ENCODE measurements at regions not wholly inside any gene's neighbourhood (a gene's known extent, or its start where the extent isn't known, plus 50 kb on each side); places are given as distances from the start of the nearest gene placed in this dataset.

DNA sequence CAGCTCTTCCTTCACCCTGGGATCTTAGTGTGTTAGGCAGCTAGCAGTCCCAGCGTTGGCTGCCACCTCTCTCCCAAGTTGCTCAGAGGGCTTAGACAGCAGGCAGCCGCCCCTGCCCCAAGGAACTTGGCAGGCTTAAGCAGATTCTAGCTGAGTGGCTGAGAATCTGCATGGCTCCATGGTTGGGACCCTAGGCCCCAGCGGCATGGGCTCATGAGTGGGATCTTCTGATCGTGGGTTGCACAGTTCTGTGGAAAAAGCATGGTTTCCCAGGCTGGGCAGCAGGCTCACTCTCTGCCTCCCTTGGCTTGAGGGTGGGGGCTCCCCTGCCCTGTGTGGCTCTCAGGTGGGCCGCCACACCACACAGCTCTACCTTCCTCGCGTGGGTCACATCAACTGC, 1624.9 kb downstream of the GRIK2 start (continued):
- TF ChIP-seq, protein P1, sequence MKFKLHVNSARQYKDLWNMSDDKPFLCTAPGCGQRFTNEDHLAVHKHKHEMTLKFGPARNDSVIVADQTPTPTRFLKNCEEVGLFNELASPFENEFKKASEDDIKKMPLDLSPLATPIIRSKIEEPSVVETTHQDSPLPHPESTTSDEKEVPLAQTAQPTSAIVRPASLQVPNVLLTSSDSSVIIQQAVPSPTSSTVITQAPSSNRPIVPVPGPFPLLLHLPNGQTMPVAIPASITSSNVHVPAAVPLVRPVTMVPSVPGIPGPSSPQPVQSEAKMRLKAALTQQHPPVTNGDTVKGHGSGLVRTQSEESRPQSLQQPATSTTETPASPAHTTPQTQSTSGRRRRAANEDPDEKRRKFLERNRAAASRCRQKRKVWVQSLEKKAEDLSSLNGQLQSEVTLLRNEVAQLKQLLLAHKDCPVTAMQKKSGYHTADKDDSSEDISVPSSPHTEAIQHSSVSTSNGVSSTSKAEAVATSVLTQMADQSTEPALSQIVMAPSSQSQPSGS (CRISPR knock-in tag; IDR thresholded peaks at IDR 0.05; ENCODE audit: borderline replicate concordance, low read depth), result no peak
- TF ChIP-seq, protein P2, sequence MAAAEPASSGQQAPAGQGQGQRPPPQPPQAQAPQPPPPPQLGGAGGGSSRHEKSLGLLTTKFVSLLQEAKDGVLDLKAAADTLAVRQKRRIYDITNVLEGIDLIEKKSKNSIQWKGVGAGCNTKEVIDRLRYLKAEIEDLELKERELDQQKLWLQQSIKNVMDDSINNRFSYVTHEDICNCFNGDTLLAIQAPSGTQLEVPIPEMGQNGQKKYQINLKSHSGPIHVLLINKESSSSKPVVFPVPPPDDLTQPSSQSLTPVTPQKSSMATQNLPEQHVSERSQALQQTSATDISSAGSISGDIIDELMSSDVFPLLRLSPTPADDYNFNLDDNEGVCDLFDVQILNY (CRISPR knock-in tag; IDR thresholded peaks at IDR 0.05), result no peak
- TF ChIP-seq CBFB (CRISPR knock-in tag; IDR thresholded peaks at IDR 0.05; ENCODE audit: low read depth), result no peak

DNA sequence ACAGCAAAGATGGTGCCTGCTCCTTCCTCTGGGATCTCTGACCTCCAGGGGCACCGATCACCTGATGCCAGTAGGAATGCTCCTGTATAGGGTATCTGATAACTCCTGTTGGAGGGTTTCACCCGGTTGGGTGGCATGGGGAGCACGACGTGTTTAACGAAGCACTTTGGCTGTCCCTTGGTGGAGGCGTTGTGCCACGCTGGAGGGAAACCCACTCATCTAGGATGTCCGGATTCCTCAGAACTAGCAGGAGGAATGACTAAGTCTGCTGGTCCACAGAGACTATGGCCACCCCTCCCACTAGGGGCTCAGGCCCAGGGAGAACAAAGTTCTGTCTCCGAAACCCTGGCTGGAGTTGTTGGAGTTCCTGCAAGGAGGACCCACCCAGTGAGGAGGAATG, 1624.4 kb downstream of the GRIK2 start:
- H3K36me3 Mint-ChIP-seq, result peaks cover 5% of the 10 kb centered on the region; the same call in 1 of the 2 replicates
- CTCF ChIA-PET, result no interaction called here
- no peak overlapping the region for H3K4me3 Mint-ChIP-seq
- H3K27ac Mint-ChIP-seq, result no peak overlapping the region
- no peaks in the 10 kb centered on the region for H3K27me3 Mint-ChIP-seq (ENCODE audit: low read depth)
- ATAC-seq (no peak), DNase-seq (ENCODE audit: low spot score) (no peak)
- POLR2A ChIA-PET, result no interaction called here
- H3K4me1 Mint-ChIP-seq, result no peaks in the 10 kb centered on the region
- peaks cover 11% of the 10 kb centered on the region for H3K9me3 Mint-ChIP-seq
- no peak for TF ChIP-seq ZBTB21 (CRISPR knock-in tag; IDR thresholded peaks at IDR 0.05; ENCODE audit: borderline replicate concordance)
- TF ChIP-seq, protein P3, sequence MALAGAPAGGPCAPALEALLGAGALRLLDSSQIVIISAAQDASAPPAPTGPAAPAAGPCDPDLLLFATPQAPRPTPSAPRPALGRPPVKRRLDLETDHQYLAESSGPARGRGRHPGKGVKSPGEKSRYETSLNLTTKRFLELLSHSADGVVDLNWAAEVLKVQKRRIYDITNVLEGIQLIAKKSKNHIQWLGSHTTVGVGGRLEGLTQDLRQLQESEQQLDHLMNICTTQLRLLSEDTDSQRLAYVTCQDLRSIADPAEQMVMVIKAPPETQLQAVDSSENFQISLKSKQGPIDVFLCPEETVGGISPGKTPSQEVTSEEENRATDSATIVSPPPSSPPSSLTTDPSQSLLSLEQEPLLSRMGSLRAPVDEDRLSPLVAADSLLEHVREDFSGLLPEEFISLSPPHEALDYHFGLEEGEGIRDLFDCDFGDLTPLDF (CRISPR knock-in tag; IDR thresholded peaks at IDR 0.05), result no peak
- TF ChIP-seq, protein P4, sequence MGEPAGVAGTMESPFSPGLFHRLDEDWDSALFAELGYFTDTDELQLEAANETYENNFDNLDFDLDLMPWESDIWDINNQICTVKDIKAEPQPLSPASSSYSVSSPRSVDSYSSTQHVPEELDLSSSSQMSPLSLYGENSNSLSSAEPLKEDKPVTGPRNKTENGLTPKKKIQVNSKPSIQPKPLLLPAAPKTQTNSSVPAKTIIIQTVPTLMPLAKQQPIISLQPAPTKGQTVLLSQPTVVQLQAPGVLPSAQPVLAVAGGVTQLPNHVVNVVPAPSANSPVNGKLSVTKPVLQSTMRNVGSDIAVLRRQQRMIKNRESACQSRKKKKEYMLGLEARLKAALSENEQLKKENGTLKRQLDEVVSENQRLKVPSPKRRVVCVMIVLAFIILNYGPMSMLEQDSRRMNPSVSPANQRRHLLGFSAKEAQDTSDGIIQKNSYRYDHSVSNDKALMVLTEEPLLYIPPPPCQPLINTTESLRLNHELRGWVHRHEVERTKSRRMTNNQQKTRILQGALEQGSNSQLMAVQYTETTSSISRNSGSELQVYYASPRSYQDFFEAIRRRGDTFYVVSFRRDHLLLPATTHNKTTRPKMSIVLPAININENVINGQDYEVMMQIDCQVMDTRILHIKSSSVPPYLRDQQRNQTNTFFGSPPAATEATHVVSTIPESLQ (CRISPR knock-in tag; IDR thresholded peaks at IDR 0.05), result no peak
- TF ChIP-seq, protein P5, sequence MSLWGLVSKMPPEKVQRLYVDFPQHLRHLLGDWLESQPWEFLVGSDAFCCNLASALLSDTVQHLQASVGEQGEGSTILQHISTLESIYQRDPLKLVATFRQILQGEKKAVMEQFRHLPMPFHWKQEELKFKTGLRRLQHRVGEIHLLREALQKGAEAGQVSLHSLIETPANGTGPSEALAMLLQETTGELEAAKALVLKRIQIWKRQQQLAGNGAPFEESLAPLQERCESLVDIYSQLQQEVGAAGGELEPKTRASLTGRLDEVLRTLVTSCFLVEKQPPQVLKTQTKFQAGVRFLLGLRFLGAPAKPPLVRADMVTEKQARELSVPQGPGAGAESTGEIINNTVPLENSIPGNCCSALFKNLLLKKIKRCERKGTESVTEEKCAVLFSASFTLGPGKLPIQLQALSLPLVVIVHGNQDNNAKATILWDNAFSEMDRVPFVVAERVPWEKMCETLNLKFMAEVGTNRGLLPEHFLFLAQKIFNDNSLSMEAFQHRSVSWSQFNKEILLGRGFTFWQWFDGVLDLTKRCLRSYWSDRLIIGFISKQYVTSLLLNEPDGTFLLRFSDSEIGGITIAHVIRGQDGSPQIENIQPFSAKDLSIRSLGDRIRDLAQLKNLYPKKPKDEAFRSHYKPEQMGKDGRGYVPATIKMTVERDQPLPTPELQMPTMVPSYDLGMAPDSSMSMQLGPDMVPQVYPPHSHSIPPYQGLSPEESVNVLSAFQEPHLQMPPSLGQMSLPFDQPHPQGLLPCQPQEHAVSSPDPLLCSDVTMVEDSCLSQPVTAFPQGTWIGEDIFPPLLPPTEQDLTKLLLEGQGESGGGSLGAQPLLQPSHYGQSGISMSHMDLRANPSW (CRISPR knock-in tag; conservative IDR thresholded peaks at IDR 0.05; ENCODE audit: low read depth), result no peak
- no peak for TF ChIP-seq JUN (CRISPR knock-in tag; IDR thresholded peaks at IDR 0.05)
- TF ChIP-seq, protein P2 (CRISPR knock-in tag; IDR thresholded peaks at IDR 0.05), result no peak
- no peak for TF ChIP-seq CREM (CRISPR knock-in tag; IDR thresholded peaks at IDR 0.05)
- TF ChIP-seq, protein P6, sequence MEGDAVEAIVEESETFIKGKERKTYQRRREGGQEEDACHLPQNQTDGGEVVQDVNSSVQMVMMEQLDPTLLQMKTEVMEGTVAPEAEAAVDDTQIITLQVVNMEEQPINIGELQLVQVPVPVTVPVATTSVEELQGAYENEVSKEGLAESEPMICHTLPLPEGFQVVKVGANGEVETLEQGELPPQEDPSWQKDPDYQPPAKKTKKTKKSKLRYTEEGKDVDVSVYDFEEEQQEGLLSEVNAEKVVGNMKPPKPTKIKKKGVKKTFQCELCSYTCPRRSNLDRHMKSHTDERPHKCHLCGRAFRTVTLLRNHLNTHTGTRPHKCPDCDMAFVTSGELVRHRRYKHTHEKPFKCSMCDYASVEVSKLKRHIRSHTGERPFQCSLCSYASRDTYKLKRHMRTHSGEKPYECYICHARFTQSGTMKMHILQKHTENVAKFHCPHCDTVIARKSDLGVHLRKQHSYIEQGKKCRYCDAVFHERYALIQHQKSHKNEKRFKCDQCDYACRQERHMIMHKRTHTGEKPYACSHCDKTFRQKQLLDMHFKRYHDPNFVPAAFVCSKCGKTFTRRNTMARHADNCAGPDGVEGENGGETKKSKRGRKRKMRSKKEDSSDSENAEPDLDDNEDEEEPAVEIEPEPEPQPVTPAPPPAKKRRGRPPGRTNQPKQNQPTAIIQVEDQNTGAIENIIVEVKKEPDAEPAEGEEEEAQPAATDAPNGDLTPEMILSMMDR (IDR thresholded peaks at IDR 0.05), result no peak
- TF ChIP-seq, protein P7, sequence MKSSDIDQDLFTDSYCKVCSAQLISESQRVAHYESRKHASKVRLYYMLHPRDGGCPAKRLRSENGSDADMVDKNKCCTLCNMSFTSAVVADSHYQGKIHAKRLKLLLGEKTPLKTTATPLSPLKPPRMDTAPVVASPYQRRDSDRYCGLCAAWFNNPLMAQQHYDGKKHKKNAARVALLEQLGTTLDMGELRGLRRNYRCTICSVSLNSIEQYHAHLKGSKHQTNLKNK (CRISPR knock-in tag; IDR thresholded peaks at IDR 0.05), result no peak
- TF ChIP-seq, protein P8, sequence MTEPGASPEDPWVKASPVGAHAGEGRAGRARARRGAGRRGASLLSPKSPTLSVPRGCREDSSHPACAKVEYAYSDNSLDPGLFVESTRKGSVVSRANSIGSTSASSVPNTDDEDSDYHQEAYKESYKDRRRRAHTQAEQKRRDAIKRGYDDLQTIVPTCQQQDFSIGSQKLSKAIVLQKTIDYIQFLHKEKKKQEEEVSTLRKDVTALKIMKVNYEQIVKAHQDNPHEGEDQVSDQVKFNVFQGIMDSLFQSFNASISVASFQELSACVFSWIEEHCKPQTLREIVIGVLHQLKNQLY (CRISPR knock-in tag; IDR thresholded peaks at IDR 0.05), result no peak
- TF ChIP-seq, protein P9, sequence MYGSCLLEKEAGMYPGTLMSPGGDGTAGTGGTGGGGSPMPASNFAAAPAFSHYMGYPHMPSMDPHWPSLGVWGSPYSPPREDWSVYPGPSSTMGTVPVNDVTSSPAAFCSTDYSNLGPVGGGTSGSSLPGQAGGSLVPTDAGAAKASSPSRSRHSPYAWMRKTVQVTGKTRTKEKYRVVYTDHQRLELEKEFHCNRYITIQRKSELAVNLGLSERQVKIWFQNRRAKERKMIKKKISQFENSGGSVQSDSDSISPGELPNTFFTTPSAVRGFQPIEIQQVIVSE (CRISPR knock-in tag; IDR thresholded peaks at IDR 0.05; ENCODE audit: borderline replicate concordance), result no peak
- TF ChIP-seq, protein P10, sequence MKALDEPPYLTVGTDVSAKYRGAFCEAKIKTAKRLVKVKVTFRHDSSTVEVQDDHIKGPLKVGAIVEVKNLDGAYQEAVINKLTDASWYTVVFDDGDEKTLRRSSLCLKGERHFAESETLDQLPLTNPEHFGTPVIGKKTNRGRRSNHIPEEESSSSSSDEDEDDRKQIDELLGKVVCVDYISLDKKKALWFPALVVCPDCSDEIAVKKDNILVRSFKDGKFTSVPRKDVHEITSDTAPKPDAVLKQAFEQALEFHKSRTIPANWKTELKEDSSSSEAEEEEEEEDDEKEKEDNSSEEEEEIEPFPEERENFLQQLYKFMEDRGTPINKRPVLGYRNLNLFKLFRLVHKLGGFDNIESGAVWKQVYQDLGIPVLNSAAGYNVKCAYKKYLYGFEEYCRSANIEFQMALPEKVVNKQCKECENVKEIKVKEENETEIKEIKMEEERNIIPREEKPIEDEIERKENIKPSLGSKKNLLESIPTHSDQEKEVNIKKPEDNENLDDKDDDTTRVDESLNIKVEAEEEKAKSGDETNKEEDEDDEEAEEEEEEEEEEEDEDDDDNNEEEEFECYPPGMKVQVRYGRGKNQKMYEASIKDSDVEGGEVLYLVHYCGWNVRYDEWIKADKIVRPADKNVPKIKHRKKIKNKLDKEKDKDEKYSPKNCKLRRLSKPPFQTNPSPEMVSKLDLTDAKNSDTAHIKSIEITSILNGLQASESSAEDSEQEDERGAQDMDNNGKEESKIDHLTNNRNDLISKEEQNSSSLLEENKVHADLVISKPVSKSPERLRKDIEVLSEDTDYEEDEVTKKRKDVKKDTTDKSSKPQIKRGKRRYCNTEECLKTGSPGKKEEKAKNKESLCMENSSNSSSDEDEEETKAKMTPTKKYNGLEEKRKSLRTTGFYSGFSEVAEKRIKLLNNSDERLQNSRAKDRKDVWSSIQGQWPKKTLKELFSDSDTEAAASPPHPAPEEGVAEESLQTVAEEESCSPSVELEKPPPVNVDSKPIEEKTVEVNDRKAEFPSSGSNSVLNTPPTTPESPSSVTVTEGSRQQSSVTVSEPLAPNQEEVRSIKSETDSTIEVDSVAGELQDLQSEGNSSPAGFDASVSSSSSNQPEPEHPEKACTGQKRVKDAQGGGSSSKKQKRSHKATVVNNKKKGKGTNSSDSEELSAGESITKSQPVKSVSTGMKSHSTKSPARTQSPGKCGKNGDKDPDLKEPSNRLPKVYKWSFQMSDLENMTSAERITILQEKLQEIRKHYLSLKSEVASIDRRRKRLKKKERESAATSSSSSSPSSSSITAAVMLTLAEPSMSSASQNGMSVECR (CRISPR knock-in tag; IDR thresholded peaks at IDR 0.05; ENCODE audit: borderline replicate concordance), result no peak
- TF ChIP-seq ETV6 (CRISPR knock-in tag; IDR thresholded peaks at IDR 0.05), result no peak

Measured in WTC11 (cell line).